AG20443 (cell line): ENCODE measurements at regions not wholly inside any gene's neighbourhood (a gene's known extent, or its start where the extent isn't known, plus 50 kb on each side); places are given as distances from the start of the nearest gene placed in this dataset.

ENCODE experiments used
- DNase-seq: peaks from one replicate; pipeline ENCODE4 v3.0.0; 2012; ENCODE audit warnings: low spot score, mixed read lengths

DNA sequence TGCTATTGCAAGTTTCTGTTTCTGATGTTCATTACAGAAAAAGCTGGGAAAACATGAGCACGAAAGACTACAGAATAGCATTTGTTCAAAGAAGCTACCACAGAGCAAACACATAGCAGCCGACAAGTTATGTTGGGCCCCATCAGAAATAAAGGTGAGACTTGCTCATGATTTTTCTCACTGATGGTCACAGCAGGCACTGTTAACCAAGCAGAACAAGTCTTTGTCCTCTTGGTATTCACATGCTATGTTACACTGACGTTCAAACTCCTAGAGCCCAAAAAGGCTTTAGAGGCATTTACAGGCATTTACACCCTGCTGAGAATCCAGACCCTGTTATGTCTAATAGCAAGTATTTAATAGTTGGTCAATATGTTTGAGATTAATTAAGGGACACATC, 235.0 kb upstream of the HNMT start:
- DNase-seq: no peak

DNA sequence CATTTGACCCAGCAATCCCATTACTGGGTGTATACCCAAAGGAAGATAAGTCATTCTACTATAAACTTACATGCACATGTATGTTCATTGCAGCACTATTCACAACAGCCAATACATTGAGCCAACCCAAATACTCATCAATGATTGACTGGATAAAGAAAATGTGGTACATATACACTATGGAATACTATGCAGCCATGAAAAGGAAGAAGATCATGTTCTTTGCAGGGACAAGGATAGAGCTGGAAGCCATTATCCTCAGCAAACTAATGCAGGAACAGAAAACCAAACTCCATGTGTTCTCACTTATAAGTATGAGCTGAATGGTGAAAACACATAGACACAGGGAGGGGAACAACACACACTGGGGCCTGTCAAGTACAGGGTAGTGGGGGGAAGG, 226.7 kb upstream of the HNMT start:
- DNase-seq: no peak

DNA sequence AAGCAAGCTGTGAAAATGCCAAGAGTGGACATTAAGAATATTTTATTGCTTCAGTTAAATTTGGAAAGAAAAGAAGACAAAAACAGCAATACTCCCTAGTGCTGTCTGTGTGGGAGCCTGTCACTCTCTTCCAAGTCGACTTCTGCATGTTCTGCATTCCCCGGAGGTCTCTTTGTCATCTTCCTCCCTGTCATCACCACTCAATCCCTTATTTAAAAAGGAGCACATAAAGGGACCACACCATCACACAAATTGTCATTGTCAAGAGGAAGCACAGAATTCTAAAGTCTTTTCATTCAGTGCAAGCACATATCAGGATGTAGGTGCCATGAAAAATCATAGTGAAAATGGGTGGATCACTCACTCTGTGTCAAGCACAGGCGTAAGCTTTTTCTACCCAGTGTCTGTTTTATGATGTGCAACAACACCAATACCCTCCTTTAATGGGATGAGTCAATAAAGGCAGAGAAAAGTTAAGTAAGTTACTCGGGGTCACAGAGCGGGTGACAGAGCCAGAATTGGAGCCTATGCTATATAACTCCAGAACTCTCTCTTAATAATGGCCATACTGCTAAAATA, 222.4 kb upstream of the HNMT start:
- DNase-seq: no peak

DNA sequence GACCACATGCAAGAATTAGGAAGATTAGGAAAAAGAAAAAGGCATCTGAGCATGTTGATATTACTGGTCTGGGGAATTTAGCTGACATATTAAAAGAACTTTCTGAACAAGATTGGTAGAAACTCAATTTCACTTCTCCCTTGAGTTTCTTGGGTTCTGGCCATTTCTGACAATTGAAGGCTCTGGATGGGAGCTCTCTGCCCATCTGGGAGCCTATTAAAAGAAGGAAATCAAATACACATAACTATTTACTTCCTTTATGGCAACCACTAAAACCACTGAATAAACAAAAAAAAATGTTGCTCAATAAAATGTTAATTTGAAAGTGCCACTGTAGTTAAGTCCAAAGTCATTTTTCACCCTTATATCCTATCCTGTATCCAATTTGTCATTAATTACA, 216.8 kb upstream of the HNMT start:
- no peak for DNase-seq

DNA sequence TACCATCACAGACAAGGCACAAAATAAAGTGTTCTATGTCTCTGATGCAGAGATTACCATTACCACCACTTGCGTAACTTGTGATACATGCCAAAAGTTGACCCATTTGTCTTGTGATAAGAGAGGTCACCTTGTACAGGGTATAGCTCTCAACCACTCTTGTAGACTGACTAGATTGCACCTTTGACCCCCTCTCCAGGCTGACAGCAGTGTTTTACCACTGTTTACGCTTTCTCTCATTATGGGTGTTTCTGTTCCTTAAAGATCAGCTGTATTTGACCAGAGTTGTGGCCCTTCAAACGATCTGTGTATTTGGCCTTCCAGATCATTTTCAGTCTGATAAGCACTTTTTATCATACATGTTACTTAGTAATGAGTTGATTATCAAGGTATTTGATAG, 215.7 kb upstream of the HNMT start:
- no peak for DNase-seq

DNA sequence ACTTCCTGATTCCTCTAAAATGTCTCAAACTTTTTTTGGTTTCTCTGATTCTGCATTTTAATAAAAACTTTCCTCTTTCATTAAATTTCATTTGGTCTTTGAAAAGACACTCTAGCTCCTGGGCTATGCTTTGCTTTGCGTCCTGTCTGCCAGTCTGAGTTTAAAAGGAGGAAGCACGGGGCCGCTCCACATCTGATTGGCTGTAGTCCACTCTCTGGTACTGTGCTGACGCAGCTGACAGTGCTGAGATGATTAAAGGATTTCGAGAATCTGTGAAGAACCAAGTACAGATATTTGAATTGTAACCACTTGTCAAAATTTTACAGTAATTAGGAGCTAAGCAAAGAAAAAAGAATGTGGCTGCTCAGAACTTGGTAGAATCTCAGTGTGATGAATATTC, 199.6 kb upstream of the HNMT start:
- DNase-seq: no peak

DNA sequence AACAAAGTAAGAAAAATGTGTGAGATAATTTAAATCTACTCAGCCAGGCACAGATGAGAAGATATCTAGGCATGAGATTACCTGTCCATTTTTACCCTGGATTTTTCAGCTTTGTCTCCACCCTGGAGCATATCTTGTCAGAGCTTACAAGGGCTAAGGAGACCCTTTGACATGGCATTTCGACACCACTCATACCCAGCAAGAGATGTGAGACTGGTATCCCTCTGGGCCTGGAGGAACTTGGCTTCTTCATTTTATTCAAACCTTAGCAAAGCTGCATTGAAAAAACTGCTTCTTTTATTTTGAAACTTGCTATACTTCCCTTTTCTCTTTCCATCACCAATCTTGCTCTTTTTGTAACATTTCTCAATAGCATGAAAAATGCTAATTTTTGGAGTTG, 194.9 kb upstream of the HNMT start:
- no peak for DNase-seq

DNA sequence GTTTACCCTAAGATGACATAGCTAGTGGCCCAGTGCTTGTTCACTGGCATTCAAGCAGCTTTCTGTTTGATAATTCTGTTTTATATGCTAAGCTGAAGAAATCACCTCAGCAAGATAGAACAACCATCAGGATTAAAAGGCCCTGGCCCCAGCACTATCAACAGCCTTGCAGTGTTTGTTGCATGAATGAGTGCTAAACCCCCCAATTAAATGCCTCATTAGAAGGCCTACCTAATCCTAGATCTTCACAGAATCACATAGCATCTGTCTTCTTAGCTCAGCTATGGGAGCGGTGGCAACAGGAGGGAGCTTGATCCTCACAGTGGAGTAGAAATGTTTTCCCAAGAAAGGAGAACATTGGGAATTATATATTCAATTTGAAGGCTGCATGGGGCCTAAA, 194.1 kb upstream of the HNMT start:
- no peak for DNase-seq

DNA sequence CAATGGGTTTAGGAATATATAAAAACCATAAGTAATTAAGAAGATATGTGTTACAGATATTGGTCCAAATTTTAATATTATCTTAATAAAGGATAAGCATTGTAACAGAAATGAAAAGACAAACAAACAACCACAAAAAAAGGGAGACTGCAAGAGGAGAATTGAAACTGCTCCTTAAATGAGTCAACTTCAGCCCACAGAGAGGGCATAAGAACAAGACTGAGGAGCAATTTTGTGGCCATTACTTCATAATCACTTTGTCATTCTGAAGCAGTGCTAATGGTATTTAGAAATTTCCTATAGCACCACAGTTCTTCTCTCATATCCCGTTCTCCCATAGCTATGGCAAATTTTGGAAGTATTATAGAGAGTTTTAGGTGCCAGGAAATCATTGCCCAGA, 193.2 kb upstream of the HNMT start:
- DNase-seq: no peak

DNA sequence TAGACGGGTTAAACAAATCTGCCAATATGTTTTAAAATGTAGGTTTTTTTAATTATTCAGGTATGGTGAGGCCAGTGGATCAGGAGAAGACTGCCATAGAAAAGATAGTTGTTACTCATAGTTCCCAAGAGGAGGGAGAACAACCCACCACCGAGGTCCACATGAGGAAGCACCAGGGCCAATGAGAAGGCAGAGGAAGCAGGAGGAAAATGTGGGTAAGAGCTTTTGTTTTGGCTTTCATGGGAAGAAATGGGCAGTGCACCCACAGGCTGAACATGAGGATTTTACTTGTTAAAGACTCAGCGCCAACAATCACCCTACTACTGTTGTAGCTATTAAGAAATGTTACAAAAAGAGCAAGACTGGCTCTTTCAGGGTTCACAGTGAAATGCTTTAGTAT, 191.8 kb upstream of the HNMT start:
- no peak for DNase-seq

DNA sequence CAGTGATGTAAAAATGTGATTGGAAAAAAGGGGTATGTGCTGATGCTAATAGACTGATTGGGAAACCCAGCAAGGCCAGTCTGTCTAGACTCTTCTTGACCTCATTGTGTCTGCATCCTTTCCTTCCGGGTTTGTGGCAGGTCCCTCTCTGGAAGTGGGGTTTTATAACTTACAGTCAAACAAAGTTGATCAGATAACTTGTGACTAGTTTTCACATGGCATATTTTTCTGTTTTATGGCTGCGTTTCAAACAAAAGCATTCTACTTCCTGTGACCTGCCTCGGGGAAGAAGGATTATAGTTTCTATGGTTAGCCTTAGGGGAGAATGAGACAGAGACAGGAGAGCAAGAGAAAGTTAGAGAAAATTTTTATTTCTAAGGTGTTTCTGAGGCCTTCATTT, 188.7 kb upstream of the HNMT start:
- no peak for DNase-seq

DNA sequence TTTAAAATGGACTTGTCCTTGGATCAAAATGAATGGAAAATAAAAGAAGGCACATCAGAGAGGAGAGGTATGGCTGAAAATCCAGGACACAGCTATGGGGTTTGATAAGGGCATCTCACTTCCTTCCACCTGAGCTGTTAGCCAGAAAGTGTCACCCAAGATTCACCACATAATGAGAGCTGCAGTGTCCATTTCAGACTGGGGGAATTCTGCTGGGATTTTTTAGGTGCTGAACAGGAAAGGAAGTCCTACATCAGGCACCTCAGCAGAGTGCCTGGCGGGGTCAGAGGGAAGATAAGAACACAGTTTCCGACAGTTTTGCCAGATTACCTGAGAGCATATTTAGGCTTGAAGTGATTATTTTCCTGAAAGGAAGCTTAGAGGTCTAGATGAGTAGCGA, 187.6 kb upstream of the HNMT start:
- DNase-seq: no peak

DNA sequence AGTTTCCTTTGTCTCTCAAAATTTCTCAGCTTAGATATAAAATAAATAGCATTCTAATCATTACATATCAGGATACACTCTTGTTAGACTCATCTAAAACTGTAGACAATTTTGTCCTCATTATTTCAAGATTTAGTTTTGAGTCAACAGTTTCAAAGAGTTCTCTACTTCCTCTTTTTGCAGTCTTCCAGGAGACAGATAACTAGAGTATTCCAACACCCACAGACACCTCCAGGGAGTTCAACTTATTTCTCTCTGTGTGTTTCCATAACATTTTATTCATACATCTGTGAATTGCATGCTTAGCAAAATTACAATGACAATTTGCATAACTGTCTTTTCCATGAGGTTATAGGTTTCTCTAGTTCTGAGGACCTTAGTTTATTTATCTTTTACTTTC, 166.6 kb upstream of the HNMT start:
- DNase-seq: no peak

DNA sequence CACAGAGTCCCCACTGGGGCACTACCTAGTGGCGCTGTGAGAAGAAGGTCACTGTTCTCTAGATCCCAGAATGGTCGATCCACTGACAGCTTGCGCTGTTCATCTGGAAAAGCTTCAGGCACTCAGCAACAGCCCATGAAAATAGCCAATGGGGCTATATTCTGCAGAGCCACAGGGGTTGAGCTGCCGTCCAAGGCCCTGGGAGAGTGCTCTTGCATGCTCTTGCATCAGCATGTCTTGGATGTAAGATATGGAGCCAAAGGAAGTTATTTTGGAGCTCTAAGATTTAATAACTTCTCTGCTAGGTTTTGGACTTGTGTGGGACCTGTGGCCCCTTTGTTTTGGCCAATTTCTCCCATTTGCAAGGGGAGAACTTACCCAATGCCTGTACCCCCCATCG, 164.7 kb upstream of the HNMT start:
- no peak for DNase-seq

DNA sequence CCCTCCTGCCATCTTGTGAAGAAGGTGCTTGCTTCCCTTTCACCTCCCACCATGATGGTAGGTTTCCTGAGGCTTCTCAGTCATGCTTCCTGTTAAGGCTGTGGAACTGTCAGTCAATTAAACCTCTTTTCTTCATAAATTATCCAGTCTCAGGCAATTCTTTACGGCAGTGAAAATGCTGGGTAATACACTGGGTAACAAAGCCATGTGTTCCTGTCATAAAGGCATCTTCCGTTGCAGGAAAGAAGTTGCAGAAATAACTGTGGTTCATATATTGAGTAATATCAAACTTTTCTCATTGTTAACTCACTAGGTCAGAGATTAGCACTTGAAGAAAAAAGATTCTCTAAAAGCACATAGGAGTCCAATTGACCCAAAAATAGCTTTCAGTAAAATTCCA, 163.9 kb upstream of the HNMT start:
- no peak for DNase-seq

DNA sequence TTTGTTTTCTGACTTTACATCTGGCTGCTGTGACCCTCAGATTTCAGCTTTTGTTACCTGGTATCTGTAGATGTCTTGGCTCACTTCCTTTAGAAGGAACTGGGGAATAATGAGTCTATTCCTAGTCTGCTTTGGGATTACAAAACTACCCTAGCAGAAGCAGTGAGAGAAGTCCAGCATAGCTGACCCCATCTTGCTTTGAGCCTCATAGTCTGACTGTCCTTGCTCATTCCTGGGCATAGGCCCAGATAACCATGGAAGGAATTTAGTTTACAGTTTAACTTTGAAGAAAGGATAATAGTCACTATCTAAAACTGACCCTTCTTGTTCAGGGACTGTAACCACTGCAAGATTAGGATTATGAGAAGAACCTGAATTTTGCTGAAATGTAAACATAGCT, 163.0 kb upstream of the HNMT start:
- no peak for DNase-seq

DNA sequence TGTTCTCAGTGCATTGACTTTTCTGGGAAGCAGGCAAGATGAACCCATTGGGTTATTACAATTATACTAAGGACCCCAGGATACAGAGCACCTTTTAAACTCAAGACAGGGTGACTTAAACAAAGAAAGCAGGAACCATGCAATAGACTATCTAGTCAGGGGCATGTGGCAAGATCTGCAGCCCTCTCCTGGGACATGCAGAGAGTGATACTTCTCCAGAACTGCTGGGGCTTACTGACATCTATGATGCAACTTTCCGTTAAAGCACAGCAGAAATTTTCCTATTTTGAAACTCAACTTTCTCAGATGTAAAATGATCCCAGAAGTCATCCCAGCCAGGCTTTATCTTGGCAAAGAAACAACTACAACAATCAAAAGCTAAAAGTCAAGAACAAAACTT, 162.2 kb upstream of the HNMT start:
- no peak for DNase-seq

DNA sequence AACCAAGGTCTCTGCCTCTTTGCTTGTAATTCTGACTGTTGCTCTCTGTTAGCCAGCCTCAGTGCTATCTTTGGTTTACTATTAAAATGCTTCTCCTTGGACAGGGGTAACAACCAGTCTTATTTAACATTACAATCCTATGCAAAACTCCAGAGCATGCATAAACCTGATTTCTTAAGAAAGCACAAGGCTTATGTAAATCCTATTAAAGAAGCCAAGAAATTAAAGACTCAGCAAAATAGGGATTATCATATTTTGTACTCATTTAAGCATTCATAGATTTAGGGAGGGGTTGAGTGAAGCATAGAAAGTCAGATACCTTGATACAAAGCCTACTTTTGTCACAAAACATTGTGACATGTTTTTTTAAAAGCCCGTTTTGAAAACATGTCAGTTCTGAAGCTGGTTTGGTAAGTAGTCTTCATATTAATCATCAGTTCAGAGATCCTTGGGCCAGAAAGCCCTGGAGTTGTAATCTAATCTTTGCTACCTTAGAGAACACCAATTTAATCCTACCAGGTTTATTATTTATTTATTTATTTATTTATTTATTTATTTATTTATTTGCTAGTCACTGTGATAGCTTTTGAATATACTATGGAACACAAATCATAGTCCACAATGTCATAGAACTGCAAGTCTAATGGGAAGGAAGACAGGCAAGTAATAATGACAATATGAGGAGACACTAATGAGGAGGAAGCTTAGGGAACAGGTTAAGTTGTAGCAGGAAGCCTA, 158.0 kb upstream of the HNMT start:
- DNase-seq: no peak

DNA sequence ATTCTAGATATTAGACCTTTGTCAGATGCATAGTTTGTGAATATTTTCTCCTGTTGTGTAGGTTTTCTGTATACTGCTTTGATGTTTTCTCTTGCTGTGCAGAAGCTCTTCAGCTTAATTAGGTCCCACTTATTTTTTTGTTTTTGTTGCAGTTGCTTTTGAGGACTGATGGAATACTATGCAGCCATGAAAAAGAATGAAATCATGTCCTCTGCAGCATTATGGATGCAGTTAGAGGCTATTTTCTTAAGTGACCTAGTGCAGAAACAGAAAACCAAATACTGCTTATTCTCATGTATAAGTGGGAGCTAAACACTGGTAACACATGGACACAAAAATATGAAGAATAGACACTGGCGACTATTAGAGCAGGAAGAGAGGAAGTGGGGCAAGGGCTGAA, 155.0 kb upstream of the HNMT start:
- DNase-seq: no peak

DNA sequence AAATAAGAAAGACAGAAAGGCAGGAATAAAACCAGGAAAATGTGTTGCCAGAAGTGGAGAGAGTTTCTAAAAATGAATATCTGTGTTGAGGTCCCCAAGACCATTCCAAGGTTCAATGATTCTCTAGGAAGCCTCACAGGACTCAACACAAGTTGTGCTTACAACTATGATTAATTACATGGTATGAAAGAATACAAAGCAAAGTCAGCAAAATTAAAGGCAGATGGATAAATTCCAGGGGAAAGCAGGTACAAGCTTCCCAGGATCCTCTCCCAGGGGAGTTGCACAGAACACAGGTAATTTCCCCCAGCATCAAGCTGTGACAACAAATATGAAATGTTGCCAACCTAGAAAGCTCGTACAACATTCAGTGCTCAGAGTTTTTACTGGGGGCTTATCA, 154.4 kb upstream of the HNMT start:
- DNase-seq: no peak

DNA sequence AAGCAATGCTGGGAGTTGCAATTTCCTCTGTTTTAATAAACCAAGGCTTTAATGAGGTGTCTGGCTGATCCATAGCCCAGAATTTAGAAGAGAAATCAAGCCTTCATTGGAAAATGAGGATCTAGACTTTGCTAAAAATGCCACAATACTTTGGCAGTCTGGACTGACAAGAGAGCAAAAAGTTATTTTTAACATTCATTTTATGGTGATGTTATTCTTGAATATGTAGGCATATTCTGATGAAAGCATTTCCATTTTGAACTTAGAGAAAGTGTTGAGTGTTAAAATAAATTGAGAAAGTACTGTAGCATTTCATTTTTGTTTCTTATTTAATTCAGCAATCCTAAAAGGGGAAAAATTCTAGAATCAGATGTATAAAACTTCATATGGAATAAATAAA, 151.8 kb upstream of the HNMT start:
- DNase-seq: no peak

DNA sequence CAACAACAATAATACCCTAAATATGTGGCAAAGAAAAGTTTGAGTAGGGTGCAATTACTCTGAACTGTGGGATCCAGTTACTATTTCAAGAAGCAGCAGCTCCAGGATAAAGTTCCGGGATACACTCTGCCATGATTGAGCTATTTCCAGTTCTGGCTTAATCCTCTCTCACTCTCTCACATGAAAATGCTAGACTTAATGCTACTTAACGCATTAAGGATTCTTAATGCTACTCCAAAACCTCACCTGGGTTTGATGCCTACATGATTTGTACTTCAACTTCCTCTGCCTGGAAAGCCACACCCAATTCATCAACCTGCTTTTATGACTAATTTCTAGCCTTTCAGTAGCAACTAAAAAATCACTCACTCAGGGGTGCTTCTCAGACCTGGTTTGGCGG, 151.1 kb upstream of the HNMT start:
- no peak for DNase-seq

DNA sequence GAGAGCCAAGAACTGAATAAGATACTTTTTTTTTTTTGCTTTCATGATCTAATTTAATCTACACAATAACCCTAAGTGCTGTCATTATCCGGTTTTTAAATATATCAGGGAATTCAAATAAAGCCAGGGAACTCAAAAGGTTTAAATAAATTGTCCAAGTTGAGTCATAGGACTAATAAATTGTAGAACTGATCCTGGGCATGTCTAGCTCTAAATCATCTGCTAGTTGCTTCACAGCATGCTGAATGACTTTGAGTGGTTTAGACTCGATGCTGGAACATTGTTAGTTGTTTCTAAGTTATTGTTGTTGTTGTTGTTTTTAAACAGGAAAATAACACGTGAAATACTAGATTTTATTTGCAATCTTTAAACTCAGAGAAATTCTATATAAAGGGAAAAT, 147.2 kb upstream of the HNMT start:
- DNase-seq: no peak

DNA sequence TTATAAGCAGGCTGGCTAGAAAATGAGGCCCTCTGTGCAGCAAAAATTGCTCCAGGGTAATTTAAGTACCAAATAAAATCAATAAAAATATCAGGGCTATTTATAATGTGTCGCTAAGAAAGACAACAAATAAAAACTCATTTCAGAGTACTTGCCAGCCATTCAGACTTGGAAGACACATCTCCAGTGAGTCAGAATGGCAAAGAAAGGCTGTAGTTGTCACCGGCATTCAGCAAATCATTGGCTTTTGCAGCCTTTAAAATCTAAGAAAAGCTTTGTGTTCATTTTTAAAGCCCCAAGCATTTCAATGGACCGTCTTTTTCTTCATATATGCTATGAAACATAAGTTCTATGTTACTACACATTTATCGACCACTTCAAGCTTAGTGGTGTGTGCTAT, 141.1 kb upstream of the HNMT start:
- no peak for DNase-seq

DNA sequence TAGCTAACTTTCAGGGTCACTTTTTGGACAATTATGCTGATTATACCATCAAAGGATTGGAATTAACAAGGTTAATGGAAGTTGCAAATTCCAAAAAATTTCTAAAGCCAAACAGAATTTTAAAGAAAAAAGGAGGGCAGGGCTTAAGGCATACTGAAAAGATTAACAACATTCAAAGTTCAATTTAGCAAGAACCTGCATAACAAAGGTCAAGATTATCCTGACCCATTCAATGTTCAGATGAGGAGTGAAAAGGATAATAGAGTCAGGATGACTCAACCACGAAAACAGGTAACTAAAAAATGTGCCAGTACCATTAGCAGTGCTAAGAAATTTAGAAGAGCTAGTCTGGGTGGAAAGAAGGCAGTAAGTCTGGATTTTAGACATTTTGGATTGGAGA, 139.8 kb upstream of the HNMT start:
- DNase-seq: no peak
